ENCODE measurements at regions not wholly inside any gene's neighbourhood (a gene's known extent, or its start where the extent isn't known, plus 50 kb on each side); places are given as distances from the start of the nearest gene placed in this dataset.
"Not testable (repeated sequence)": the region's sequence is repeated elsewhere in the genome, so short reads cannot be mapped to it uniquely, and the experiment has no call there.

DNA sequence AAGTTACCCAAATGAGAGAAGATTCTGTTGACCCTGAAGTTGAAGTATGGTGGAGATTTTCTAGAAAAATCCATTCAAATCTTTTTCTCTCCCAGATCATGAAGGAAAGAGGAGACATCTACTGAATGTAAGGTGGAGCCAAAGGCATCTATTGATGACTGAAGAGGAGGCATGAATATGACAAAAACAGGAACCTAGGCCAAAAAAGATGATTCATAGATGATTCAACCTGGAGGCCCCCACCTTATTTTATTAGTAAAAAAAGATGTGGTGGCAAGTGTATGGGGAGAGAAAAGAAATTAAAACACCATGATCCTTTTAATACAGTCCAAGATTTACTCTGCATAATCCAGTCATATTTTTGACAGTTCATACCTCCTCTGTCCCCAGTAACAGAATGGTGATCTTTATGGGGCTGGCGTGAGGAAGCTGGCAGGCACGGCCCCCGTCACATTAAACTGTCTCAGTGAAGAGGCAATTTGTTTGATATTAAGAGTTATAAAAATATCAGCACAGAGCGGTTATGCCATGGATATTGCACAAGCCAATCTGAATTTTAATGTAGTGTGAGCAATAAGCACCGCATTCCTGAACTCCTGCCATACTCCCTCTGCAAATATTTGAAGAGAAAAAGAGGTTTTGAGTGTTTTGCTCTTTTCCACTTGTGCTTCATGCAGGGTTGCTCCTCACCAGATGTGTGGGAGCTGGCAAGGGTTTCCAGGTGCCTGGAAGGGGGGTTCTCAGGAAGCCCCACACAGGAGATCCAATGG is 94.4 kb downstream of the TRIM43 start:
- not testable (repeated sequence) for DNase-seq

GRCh38 chr2:95687852-95688251 is 96.1 kb downstream of the TRIM43 start:
- not testable (repeated sequence) for DNase-seq

- DNase-seq, result not testable (repeated sequence)
Observed at GRCh38 chr2:95691210-95691609, 99.4 kb downstream of the TRIM43 start.

DNA sequence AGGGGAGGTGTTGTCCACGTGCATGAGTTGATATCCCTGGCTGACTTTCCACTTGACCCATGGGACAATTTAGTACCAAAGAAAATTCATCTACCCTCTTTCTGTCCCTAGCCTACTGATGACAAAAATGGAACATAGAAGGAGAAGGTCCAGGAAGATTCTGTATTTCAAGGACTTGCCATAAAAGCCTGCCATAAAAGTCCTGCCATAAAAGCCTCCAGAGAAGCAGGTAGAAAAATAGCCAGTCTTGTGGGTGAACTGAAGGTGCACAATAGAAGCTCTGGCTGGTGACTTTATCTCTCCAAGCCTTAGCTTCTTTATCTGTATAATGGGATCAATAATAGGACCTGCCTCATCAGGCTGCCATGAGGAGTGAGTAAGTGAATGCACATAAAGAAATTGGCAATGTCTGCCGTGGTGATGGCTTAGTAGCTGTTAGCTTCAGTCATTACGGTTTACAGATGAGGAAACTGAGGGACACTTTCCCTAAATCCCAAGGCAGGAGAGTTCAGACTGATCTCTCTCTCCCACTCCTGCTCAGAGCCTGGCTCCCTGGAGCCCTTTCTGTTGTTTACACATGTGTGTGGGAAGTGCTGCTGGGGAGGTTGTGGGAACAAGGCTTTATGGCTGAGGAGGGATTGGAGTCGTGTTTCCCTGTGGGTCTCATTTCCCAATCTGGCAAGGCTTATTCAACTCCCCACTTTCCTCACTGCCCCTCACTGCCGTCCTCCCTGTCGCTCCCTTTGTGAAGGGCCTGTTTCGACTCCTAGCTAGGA is 101.5 kb downstream of the TRIM43 start:
- DNase-seq, result not testable (repeated sequence)

- DNase-seq, result no peak
Observed at GRCh38 chr2:95695613-95696012, 103.8 kb downstream of the TRIM43 start.

- DNase-seq, result no peak
Observed at GRCh38 chr2:95698146-95698545, 106.3 kb downstream of the TRIM43 start.

DNA sequence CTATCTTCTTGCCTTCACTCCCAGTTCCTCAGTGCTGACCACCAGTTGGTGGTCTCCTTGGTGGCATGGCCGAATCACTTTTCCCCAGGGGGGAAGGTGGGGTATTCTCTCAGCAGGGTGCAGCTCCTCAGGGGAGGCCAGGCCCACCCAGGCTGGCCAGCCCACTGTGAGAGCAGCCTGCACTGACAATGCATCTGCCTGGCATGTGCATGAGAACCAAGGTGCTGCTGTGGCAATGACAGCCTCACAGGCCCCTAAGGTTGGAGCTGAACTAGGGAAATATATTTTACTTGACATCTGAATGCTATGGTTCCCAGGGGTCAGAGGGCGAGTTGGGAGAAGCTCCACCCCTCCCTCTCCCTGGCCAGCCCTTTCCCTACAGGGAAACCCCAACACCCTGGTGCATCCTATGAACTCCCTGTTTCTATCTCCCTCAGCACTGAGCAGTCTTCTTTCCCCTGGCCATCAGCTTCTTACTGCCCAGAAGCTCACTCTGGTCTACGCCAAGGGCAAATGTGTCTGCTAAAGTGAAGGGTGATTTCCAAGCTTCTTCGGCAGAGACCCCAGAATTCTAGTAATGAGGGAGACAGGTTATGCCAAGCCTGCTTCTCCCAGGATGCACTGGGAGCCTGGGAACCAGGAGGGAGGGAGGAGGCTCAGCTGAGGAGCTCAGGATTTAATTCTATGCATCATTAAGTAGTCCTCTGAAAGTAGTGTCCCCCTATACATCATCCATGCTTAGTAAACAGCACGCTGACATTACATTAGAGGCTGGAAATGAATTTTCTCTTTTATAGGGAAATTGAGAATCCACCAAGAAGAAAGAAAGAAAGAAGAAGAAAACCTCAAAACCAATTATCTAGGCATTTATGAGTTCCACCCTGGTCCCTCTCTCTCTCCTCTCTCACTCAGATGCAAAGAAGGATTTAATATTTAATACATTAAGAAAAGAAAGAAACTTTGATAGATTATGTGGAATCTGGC is 107.7 kb downstream of the TRIM43 start:
- DNase-seq, result not testable (repeated sequence)

DNA sequence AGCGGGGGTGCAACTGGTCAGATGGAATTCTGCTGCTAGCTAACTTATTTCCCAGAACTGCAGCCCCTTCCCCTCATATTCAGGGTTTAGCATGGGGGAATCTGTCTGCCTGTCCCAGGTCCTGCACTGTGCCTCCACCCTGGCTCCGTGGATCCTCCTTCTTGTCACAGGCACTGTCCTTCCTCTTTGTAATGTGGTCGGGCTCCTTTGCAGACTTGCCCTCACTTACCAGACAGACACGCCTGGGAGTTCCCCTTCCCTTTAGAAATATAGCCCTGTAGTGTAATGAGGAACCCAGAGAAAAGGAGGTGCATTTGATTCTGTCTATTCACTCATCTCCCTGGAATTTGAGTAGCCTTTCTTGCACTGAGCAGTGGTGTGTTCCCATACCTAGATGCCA is 108.7 kb downstream of the TRIM43 start:
- no peak for DNase-seq

GRCh38 chr2:95702471-95702870 is 110.7 kb downstream of the TRIM43 start:
- DNase-seq, result no peak

GRCh38 chr2:95707161-95707560 is 115.4 kb downstream of the TRIM43 start:
- DNase-seq, result not testable (repeated sequence)

DNA sequence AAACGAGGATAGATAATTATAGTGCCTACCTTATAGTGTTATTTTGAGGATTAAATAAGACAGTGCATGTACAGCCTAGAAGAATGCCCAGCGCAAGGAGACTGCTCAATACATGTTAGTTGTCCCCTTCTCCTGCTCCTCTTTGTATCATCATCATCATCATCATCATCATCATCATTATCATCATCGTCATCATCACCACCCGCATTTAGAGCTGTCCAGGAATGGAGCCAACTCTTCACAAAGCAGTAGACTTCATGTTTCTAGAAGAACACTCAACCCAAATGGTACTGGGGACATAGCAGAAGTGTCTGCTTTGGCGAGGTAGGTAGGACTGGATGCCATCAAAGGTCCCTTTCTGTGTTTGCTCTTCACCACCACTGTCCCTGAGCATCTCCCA is 116.0 kb downstream of the TRIM43 start:
- no peak for DNase-seq

DNA sequence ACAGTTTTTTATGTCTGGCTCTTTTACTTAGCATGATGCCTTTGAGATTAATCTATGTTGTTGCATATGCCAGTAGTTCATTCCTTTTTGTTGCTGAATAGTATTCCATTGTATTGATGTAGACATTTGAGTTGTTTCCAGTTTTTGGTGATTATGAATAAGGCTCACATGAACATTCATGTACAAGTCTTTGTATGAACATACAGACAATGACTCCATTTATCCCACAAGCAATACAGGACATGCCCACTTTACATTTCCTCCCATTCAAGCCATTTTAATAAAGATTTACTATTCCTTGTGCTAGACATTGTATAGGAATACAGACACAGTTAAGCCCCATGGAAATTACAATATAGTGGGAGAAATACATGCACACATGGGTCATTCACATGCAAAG is 118.0 kb downstream of the TRIM43 start:
- DNase-seq, result no peak

DNA sequence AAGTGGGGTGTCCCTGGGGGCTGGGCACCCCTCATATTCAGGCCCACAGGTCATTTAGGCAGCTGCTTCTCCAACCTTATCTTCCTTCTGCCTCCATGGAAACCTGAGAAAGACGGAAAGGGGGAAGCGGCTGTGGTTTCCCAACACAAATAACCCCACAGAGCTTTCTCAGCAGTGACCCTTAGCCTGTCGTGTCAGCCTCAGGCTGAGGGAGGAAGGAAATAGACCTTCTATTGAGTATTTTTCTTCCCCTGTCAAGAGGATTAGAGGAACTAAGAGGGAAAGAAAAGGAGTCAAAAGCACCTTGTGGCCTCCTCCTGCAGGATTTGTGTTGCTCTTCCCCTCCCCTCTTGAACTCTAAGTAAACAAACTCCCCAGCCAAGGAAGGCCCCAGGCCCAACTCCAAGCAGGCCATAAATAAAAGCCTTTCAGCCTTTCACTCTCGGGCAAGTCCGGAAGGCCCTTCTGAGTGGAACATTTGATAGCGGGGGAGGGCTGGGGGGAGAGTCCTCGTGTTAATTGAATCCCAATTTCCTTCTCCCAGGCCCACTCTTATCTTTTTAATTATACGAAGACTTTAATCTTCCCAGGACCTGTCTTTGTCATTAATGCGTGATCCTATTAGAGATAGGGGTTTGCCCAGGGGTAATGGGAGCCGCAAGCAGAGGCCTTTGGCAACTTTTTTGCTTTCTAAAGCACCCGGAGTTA is 121.8 kb downstream of the TRIM43 start:
- not testable (repeated sequence) for DNase-seq

DNA sequence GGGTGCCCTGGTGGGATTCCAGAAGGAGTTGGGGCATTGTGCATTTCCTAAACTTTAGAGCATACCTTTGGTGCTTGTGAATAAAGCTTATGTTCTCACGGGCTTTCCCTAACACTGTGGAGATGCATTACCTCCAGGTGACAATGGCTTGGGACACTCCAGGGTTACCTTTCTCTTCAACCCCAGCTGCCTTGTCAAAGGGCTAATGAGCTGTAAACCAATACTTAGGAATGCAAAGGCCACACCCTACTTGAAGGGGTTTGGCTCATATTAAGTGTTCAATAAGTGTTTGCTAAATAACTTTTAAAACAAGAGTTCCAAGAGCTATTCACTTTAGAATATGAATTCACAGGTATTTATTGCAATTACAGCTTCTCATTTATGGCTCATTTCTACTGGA is 122.6 kb downstream of the TRIM43 start:
- DNase-seq, result not testable (repeated sequence)

DNA sequence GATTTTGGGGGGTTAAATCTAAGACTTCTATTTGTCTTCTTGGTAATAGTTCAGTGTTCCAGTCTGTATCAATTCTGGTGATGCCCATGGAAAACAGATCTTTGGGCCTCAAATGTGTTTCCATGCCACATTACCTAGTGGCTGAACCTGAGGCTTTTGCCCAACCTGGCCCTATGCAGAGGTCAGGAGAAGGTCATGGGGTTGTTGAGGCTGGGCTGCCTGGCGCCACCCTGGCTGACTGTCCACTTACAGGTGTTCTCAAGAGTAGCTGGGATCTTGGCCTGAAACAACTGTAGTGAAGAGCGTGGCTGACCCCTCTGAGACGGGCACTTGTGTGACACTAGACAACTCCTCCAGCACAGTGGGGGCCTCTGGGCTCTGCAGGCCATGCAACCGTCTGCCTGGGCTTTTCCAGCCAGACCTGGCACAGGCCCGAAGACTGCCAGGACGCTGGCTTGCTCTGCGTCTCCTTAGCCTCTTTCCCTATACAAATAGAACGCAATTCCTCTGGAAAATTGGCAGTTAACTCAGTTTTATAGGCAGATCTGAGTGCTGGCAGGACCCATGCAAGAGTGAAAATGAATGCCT is 127.8 kb downstream of the TRIM43 start:
- DNase-seq, result no peak

GRCh38 chr2:95721726-95722125 is 129.9 kb downstream of the TRIM43 start:
- no peak for DNase-seq

DNA sequence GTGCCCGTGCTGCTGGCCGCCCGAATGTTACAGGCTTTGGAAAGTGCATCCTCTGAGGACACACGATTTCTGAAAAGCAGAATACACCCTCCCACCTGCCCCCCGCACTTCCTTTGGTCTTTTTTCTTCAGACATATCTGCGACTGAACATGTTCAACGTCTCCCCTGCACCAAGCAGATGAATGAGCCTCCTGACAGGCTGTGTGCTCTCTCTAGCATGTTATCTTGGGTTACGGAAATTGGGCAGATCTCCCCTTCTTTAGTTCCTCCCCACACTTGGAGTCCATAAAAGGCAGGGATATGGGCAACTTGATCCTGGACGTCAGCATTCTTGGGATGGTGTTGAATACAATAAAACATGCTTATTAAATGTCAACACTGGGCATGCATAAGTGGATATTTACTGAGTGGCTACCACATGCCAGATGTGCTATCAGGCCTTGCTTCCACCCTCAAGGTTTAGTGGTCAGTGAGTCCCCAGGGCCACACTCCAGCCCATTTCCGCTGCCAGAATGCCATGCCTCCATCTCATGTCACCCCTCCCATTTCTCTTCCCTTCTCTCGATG is 130.4 kb downstream of the TRIM43 start:
- no peak for DNase-seq

DNA sequence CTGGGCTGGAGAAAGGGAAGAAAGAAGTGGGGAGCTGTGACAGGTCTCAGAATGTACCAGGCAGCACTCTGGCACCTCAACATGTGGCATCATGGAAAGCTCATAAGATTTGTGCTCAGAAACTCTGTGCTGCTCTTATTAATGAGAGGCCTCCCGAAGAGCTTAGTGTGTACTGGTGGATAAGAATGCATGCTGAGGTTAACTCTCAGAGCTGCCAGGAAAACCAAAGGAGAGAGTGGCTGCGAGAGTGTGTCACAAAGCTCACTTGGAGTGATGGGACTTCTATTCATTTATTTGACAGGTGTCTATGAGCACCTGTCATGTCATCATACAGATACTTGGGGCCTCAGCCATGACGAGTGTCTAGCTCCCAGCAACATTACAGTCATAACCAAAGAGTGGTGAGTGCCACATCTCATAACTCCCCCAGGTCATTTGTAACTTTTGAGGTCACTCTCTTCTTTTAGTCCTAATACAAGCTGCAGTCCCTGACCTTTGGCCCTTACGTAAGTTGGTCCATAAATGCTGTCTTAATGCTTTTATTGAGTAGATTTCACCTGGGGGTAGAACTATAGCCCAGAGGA is 131.9 kb downstream of the TRIM43 start:
- DNase-seq, result not testable (repeated sequence)

DNA sequence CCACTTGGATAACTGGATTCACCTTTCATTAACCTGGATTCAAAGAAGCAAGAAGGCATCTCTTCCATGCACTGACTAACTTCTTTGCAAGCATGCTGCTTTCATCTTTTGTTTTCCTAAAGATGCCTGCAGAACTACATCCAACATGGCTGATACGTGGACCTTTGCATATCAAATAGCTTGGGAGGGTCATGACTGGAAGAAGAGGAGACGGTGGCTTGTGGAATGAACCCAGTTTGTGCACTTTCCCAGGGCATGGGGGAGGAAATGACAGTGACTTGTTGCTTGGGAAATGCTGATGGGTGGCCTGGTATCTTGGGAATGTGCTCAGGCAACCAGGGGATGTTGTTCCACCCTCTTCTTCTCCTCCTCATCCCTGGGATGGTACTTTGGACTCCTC is 133.4 kb downstream of the TRIM43 start:
- not testable (repeated sequence) for DNase-seq

GRCh38 chr2:95725677-95726076 is 133.9 kb downstream of the TRIM43 start:
- DNase-seq, result not testable (repeated sequence)

GRCh38 chr2:95727420-95727819 is 135.6 kb downstream of the TRIM43 start:
- DNase-seq, result not testable (repeated sequence)
